DND-41 (cell line): ENCODE measurements at regions not wholly inside any gene's neighbourhood (a gene's known extent, or its start where the extent isn't known, plus 50 kb on each side); places are given as distances from the start of the nearest gene placed in this dataset.

Experiments used
- CTCF ChIP-seq: IDR thresholded peaks from 2 replicates; pipeline ENCODE4 v1.5.1; 2012; ENCODE audit warnings: borderline replicate concordance, low read length, moderate library complexity, mild to moderate bottlenecking; ENCODE audit not compliant: poor library complexity, severe bottlenecking; ENCODE audit errors: extremely low read depth
- EZH2 ChIP-seq: IDR thresholded peaks from 3 replicates; pipeline ENCODE4 v1.6.1; 2012; ENCODE audit warnings: borderline replicate concordance, low read depth, mild to moderate bottlenecking, moderate library complexity, low read length, inconsistent platforms; ENCODE audit not compliant: severe bottlenecking

DNA sequence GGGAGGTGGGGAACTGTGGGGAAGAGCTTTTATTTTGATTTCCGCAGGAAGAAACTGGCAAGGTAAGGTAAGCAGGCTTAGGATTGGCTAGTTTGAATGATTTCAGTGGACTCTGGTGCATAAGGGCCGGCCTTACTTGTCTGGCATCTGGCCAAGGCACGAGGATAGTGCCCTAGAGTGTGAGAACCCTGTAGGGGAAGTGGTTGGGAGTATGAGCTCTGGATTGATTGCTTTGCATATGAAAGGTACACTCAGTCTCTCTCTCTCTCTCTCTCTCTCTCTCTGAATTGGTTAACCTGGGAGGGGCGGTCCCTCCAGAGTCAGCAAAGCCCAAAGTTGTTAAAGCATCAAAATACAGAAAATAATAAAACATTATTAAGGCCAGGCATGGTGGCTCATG lies 463.0 kb downstream of the SIPA1L2 start:
- no peak for TF ChIP-seq EZH2
- TF ChIP-seq CTCF, result no peak
